Adrenal gland (tissue), 5 donors: ENCODE measurements at regions not wholly inside any gene's neighbourhood (a gene's known extent, or its start where the extent isn't known, plus 50 kb on each side); places are given as distances from the start of the nearest gene placed in this dataset.

Source experiments
- CTCF ChIP-seq, 6 experiments: fragments of 450-650 bp in 4 of 6; fragments of 200-600 bp in 2 of 6; sonication (generic) in 1 of 6; IDR thresholded peaks; 1 replicate in 5 of 6; 2 replicates in 1 of 6; pipeline versions ENCODE4 v1.5.1 to v1.8.0; 2016 to 2021; ENCODE audit warnings: antibody characterized with exemption in 6 of 6, mild to moderate bottlenecking in 2 of 6, moderate library complexity in 1 of 6
- POLR2A ChIP-seq, 2 donors: fragments of 450-650 bp; IDR thresholded peaks; one replicate each; pipeline ENCODE4 v1.6.1; 2017; ENCODE audit warnings: antibody characterized with exemption in 2 of 2, mild to moderate bottlenecking in 2 of 2, moderate library complexity in 1 of 2
- donor health status: DM: no; HTN: no; CAD: no.

GRCh38 chr2:42944779-42945415 lies 152.5 kb upstream of the HAAO start:
- TF ChIP-seq CTCF (IDR thresholded peaks at IDR 0.05), result no peak
- TF ChIP-seq POLR2A (IDR thresholded peaks at IDR 0.05), result no peak
